ENCODE measurements at regions not wholly inside any gene's neighbourhood (a gene's known extent, or its start where the extent isn't known, plus 50 kb on each side); places are given as distances from the start of the nearest gene placed in this dataset.

DNA sequence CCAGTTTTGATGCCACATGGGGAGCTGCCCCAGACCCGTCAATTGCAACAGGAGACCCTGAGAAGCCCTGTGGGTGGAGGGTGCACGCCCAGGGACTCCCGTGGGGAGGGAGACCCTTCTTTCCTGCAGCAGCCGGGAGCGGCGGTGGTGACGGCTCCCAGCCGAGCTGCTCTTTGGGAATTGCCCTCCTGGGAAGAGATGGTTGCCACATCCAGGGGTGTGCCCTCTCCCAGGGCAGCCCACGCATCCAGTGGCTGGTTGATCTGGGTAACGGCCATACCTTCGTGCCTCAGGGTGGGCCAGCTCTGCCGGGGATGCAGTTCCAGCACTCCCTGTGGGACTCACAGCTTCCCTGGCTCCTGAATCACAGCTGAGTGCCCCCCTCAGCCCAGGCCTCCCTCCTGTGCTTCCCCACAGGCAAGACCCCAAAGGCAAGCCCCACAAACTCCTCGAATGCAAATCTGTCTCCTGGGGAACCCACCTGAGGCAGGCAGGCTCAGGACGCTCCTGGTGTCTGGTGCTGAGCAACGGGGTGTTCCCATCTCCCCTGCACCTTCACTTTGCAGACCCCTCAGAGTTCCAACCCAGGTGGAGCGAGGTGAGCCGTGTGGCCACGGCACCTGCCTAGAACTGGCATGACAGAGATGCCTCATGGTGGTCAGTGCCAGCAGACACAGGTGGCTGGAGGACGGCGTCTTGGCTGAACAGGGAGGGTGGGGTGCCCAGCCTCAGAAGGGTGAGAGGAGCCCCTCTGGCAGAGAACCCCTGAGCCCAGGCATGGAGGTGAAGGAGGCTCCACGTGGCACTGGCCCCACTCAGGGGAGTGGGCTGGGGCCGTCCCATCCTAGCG is 1027.4 kb downstream of the BRD1 start:
- Mint-ChIP-seq H3K27ac (no peak overlapping the region), H3K4me1 (peaks cover 15% of the 10 kb centered on the region), H3K27me3 (ENCODE audit: insufficient read depth, low read depth, poor library complexity) (peaks cover 6% of the 10 kb centered on the region), H3K4me3 (no peak overlapping the region), H3K36me3 (ENCODE audit: low read depth) (peaks cover 4% of the 10 kb centered on the region; the same call in 2 of the 3 replicates), H3K9me3 (no peaks in the 10 kb centered on the region; the same call in 2 of the 3 replicates)
- H3K36me3 ChIP-seq (ENCODE audit: insufficient read depth) = no peaks in the 10 kb centered on the region
- H3K4me1 ChIP-seq (ENCODE audit: insufficient read depth) = no peaks in the 10 kb centered on the region
- ATAC-seq = no peak
- no peaks in the 10 kb centered on the region for H3K79me2 ChIP-seq (replicated peaks; ENCODE audit: insufficient read depth)
- no peak for DNase-seq (ENCODE audit: low spot score)
- no peak overlapping the region for H2AFZ ChIP-seq
- no peak overlapping the region for H3K27ac ChIP-seq (ENCODE audit: low read depth)
- H3F3A ChIP-seq (replicated peaks; ENCODE audit: low read depth) = no peaks in the 10 kb centered on the region
- no peak overlapping the region for H3K4me2 ChIP-seq
- H4K20me1 ChIP-seq (replicated peaks; ENCODE audit: insufficient read depth) = no peaks in the 10 kb centered on the region
- no peaks in the 10 kb centered on the region for H3K27me3 ChIP-seq (ENCODE audit: insufficient read depth)
- no peaks in the 10 kb centered on the region for H3K9me2 ChIP-seq (ENCODE audit: insufficient read depth)
- no peak overlapping the region for H3K4me3 ChIP-seq
- TF ChIP-seq, protein P1, sequence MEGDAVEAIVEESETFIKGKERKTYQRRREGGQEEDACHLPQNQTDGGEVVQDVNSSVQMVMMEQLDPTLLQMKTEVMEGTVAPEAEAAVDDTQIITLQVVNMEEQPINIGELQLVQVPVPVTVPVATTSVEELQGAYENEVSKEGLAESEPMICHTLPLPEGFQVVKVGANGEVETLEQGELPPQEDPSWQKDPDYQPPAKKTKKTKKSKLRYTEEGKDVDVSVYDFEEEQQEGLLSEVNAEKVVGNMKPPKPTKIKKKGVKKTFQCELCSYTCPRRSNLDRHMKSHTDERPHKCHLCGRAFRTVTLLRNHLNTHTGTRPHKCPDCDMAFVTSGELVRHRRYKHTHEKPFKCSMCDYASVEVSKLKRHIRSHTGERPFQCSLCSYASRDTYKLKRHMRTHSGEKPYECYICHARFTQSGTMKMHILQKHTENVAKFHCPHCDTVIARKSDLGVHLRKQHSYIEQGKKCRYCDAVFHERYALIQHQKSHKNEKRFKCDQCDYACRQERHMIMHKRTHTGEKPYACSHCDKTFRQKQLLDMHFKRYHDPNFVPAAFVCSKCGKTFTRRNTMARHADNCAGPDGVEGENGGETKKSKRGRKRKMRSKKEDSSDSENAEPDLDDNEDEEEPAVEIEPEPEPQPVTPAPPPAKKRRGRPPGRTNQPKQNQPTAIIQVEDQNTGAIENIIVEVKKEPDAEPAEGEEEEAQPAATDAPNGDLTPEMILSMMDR (conservative IDR thresholded peaks at IDR 0.05; ENCODE audit: low read depth in 2 of 2) = no peak
- TF ChIP-seq, protein P2, sequence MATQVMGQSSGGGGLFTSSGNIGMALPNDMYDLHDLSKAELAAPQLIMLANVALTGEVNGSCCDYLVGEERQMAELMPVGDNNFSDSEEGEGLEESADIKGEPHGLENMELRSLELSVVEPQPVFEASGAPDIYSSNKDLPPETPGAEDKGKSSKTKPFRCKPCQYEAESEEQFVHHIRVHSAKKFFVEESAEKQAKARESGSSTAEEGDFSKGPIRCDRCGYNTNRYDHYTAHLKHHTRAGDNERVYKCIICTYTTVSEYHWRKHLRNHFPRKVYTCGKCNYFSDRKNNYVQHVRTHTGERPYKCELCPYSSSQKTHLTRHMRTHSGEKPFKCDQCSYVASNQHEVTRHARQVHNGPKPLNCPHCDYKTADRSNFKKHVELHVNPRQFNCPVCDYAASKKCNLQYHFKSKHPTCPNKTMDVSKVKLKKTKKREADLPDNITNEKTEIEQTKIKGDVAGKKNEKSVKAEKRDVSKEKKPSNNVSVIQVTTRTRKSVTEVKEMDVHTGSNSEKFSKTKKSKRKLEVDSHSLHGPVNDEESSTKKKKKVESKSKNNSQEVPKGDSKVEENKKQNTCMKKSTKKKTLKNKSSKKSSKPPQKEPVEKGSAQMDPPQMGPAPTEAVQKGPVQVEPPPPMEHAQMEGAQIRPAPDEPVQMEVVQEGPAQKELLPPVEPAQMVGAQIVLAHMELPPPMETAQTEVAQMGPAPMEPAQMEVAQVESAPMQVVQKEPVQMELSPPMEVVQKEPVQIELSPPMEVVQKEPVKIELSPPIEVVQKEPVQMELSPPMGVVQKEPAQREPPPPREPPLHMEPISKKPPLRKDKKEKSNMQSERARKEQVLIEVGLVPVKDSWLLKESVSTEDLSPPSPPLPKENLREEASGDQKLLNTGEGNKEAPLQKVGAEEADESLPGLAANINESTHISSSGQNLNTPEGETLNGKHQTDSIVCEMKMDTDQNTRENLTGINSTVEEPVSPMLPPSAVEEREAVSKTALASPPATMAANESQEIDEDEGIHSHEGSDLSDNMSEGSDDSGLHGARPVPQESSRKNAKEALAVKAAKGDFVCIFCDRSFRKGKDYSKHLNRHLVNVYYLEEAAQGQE (IDR thresholded peaks at IDR 0.05; ENCODE audit: unreplicated experiment) = no peak
- TF ChIP-seq STAT1 (IDR thresholded peaks at IDR 0.05; ENCODE audit: unreplicated experiment) (no peak), NANOG (IDR thresholded peaks at IDR 0.05; ENCODE audit: borderline replicate concordance) (no peak), JUNB (IDR thresholded peaks at IDR 0.05; ENCODE audit: unreplicated experiment) (no peak), EZH2phosphoT487 (IDR thresholded peaks at IDR 0.05; ENCODE audit: unreplicated experiment) (no peak), EZH2 (IDR thresholded peaks at IDR 0.05; ENCODE audit: low read depth, unreplicated experiment) (no peak), POLR2AphosphoS5 (IDR thresholded peaks at IDR 0.05; ENCODE audit: low read depth) (no peak), ZNF331 (CRISPR knock-in tag; IDR thresholded peaks at IDR 0.05; ENCODE audit: low read depth) (no peak), CREB1 (CRISPR knock-in tag; IDR thresholded peaks at IDR 0.05; ENCODE audit: low read depth) (no peak), ZNF114 (CRISPR knock-in tag; IDR thresholded peaks at IDR 0.05) (no peak)
- TF ChIP-seq, protein P3, sequence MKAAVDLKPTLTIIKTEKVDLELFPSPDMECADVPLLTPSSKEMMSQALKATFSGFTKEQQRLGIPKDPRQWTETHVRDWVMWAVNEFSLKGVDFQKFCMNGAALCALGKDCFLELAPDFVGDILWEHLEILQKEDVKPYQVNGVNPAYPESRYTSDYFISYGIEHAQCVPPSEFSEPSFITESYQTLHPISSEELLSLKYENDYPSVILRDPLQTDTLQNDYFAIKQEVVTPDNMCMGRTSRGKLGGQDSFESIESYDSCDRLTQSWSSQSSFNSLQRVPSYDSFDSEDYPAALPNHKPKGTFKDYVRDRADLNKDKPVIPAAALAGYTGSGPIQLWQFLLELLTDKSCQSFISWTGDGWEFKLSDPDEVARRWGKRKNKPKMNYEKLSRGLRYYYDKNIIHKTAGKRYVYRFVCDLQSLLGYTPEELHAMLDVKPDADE (IDR thresholded peaks at IDR 0.05) = no peak
- TF ChIP-seq, protein P4, sequence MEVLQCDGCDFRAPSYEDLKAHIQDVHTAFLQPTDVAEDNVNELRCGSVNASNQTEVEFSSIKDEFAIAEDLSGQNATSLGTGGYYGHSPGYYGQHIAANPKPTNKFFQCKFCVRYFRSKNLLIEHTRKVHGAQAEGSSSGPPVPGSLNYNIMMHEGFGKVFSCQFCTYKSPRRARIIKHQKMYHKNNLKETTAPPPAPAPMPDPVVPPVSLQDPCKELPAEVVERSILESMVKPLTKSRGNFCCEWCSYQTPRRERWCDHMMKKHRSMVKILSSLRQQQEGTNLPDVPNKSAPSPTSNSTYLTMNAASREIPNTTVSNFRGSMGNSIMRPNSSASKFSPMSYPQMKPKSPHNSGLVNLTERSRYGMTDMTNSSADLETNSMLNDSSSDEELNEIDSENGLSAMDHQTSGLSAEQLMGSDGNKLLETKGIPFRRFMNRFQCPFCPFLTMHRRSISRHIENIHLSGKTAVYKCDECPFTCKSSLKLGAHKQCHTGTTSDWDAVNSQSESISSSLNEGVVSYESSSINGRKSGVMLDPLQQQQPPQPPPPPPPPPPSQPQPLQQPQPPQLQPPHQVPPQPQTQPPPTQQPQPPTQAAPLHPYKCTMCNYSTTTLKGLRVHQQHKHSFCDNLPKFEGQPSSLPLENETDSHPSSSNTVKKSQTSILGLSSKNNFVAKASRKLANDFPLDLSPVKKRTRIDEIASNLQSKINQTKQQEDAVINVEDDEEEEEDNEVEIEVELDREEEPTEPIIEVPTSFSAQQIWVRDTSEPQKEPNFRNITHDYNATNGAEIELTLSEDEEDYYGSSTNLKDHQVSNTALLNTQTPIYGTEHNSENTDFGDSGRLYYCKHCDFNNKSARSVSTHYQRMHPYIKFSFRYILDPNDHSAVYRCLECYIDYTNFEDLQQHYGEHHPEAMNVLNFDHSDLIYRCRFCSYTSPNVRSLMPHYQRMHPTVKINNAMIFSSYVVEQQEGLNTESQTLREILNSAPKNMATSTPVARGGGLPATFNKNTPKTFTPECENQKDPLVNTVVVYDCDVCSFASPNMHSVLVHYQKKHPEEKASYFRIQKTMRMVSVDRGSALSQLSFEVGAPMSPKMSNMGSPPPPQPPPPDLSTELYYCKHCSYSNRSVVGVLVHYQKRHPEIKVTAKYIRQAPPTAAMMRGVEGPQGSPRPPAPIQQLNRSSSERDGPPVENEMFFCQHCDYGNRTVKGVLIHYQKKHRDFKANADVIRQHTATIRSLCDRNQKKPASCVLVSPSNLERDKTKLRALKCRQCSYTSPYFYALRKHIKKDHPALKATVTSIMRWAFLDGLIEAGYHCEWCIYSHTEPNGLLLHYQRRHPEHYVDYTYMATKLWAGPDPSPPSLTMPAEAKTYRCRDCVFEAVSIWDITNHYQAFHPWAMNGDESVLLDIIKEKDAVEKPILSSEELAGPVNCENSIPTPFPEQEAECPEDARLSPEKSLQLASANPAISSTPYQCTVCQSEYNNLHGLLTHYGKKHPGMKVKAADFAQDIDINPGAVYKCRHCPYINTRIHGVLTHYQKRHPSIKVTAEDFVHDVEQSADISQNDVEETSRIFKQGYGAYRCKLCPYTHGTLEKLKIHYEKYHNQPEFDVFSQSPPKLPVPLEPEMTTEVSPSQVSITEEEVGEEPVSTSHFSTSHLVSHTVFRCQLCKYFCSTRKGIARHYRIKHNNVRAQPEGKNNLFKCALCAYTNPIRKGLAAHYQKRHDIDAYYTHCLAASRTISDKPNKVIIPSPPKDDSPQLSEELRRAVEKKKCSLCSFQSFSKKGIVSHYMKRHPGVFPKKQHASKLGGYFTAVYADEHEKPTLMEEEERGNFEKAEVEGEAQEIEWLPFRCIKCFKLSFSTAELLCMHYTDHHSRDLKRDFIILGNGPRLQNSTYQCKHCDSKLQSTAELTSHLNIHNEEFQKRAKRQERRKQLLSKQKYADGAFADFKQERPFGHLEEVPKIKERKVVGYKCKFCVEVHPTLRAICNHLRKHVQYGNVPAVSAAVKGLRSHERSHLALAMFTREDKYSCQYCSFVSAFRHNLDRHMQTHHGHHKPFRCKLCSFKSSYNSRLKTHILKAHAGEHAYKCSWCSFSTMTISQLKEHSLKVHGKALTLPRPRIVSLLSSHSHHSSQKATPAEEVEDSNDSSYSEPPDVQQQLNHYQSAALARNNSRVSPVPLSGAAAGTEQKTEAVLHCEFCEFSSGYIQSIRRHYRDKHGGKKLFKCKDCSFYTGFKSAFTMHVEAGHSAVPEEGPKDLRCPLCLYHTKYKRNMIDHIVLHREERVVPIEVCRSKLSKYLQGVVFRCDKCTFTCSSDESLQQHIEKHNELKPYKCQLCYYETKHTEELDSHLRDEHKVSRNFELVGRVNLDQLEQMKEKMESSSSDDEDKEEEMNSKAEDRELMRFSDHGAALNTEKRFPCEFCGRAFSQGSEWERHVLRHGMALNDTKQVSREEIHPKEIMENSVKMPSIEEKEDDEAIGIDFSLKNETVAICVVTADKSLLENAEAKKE (CRISPR knock-in tag; IDR thresholded peaks at IDR 0.05) = no peak

All from GM23338 (cell line).